ENCODE measurements at regions not wholly inside any gene's neighbourhood (a gene's known extent, or its start where the extent isn't known, plus 50 kb on each side); places are given as distances from the start of the nearest gene placed in this dataset.

DNA sequence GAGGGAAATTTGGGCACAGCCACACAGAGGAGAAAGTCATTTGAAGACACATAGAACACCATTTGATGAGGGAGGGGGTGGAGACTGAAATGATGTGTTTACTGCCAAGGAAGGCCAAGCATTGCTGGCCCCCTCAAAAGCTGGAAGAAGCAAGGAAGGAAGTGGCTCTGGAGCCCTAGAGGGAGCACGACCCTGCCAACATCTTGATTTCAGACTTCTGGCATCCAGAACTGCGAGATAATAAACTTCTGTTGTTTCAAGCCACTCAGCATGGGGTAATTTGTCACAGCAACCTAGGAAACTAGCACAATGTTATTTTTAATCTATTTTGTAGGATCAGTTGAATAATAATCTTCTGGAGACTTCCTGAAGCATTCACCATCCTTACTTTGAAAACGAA, 314.8 kb upstream of the GOT2 start:
- Mint-ChIP-seq H3K36me3 (ENCODE audit: unreplicated experiment) (no peaks in the 10 kb centered on the region), H3K27me3 (ENCODE audit: unreplicated experiment) (no peaks in the 10 kb centered on the region), H3K9me3 (ENCODE audit: unreplicated experiment) (no peaks in the 10 kb centered on the region), H3K4me1 (ENCODE audit: unreplicated experiment) (peaks cover 13% of the 10 kb centered on the region), H3K27ac (ENCODE audit: unreplicated experiment) (no peak overlapping the region), H3K4me3 (ENCODE audit: unreplicated experiment) (no peak overlapping the region)
- no peak for DNase-seq (ENCODE audit: extremely low spot score, unreplicated experiment)
- TF ChIP-seq, protein P1, sequence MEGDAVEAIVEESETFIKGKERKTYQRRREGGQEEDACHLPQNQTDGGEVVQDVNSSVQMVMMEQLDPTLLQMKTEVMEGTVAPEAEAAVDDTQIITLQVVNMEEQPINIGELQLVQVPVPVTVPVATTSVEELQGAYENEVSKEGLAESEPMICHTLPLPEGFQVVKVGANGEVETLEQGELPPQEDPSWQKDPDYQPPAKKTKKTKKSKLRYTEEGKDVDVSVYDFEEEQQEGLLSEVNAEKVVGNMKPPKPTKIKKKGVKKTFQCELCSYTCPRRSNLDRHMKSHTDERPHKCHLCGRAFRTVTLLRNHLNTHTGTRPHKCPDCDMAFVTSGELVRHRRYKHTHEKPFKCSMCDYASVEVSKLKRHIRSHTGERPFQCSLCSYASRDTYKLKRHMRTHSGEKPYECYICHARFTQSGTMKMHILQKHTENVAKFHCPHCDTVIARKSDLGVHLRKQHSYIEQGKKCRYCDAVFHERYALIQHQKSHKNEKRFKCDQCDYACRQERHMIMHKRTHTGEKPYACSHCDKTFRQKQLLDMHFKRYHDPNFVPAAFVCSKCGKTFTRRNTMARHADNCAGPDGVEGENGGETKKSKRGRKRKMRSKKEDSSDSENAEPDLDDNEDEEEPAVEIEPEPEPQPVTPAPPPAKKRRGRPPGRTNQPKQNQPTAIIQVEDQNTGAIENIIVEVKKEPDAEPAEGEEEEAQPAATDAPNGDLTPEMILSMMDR (IDR thresholded peaks at IDR 0.05), result no peak

DNA sequence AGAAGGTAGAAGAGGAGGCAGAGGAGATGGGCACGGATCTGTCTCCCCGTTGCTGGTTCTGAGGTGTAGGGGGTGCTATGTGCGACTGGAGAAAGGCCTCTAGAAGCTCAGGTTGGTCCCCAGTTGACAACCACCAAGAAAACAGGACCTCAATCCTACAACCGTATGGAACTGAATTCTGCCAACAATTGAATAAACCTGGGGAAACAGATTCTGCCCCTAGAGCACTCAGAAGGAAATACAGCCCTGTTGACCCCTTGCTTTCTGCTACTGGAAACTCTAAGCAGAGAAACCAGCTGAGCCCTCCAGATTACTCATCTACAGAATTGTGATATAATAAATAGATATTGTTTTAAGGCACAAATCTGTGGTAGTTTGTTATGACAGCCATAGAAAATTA, 313.0 kb upstream of the GOT2 start:
- peaks cover 13% of the 10 kb centered on the region for H3K4me1 Mint-ChIP-seq (ENCODE audit: unreplicated experiment)
- DNase-seq (ENCODE audit: extremely low spot score, unreplicated experiment), result no peak
- H3K9me3 Mint-ChIP-seq (ENCODE audit: unreplicated experiment), result no peaks in the 10 kb centered on the region
- TF ChIP-seq, protein P1 (IDR thresholded peaks at IDR 0.05), result peak; percentile 14
- H3K4me3 Mint-ChIP-seq (ENCODE audit: unreplicated experiment), result no peak overlapping the region
- no peaks in the 10 kb centered on the region for H3K27me3 Mint-ChIP-seq (ENCODE audit: unreplicated experiment)
- H3K36me3 Mint-ChIP-seq (ENCODE audit: unreplicated experiment), result no peaks in the 10 kb centered on the region
- H3K27ac Mint-ChIP-seq (ENCODE audit: unreplicated experiment), result no peak overlapping the region

DNA sequence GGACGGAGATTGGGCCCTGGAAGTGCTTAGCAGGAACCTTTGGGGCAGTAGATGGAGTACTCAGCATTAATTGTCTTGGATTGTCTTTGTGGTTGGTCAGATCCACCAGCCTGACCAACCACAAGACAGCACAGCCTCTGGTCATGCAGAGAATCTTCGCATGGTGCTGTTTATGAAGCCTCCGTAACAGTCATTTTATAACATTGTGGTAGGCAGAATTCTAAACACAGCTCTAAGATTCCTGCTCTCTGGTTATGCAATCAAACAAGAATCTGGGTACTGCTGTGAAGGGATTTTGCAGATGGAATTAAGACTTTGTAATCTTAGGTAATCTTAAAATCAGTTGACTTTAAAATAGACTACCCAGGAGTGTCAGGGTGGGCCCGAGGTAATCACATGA, 312.2 kb upstream of the GOT2 start:
- Mint-ChIP-seq H3K9me3 (ENCODE audit: unreplicated experiment) (no peaks in the 10 kb centered on the region), H3K4me1 (ENCODE audit: unreplicated experiment) (peaks cover 13% of the 10 kb centered on the region), H3K27me3 (ENCODE audit: unreplicated experiment) (no peaks in the 10 kb centered on the region), H3K4me3 (ENCODE audit: unreplicated experiment) (no peak overlapping the region), H3K27ac (ENCODE audit: unreplicated experiment) (no peak overlapping the region), H3K36me3 (ENCODE audit: unreplicated experiment) (no peaks in the 10 kb centered on the region)
- TF ChIP-seq, protein P1 (IDR thresholded peaks at IDR 0.05), result no peak
- DNase-seq (ENCODE audit: extremely low spot score, unreplicated experiment), result no peak

DNA sequence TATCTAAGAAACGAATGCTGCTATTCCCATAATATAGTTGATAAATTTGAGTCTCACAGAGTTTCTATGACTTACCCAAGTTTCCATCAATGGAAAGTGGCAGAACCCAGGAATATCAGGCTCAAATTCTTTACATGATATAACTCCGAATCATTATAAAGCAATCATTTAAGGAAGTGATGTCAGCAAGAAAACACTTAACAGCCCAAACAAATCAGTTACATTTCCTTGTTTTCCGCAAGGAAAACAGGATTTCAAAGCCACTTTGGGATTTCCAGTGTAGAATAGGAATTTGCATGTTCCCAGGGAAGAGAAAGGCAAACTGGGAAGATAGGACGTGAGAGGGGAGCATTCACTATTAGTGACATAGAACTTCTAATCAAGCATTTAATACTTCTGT, 311.4 kb upstream of the GOT2 start:
- H3K27ac Mint-ChIP-seq (ENCODE audit: unreplicated experiment), result no peak overlapping the region

DNA sequence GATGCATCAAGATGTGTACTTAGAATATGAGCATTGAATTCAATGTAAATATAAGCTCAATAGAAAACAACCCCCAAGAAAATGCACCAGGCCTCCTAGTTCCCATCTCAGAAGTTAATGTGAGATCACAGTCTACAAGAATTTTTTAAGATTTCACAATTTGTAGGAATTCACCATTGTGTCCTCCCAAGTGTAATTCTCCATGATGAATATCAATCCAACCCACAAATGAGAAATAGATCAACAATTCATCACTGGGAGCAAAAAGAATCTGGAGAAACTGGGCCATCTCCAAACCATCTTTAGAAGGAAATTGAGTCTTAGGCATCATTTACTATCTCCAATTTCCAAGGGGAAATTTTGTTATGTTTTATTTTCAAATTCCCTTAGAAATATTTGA, 310.5 kb upstream of the GOT2 start:
- Mint-ChIP-seq H3K9me3 (ENCODE audit: unreplicated experiment) (no peaks in the 10 kb centered on the region), H3K4me3 (ENCODE audit: unreplicated experiment) (no peak overlapping the region), H3K36me3 (ENCODE audit: unreplicated experiment) (no peaks in the 10 kb centered on the region), H3K27ac (ENCODE audit: unreplicated experiment) (no peak overlapping the region), H3K4me1 (ENCODE audit: unreplicated experiment) (peaks cover 13% of the 10 kb centered on the region), H3K27me3 (ENCODE audit: unreplicated experiment) (no peaks in the 10 kb centered on the region)
- TF ChIP-seq, protein P1 (IDR thresholded peaks at IDR 0.05), result no peak
- DNase-seq (ENCODE audit: extremely low spot score, unreplicated experiment), result no peak

More for the DNA sequence above, 311.4 kb upstream of the GOT2 start:
- no peaks in the 10 kb centered on the region for H3K9me3 Mint-ChIP-seq (ENCODE audit: unreplicated experiment)
- no peaks in the 10 kb centered on the region for H3K27me3 Mint-ChIP-seq (ENCODE audit: unreplicated experiment)
- H3K4me3 Mint-ChIP-seq (ENCODE audit: unreplicated experiment), result no peak overlapping the region
- H3K4me1 Mint-ChIP-seq (ENCODE audit: unreplicated experiment), result peaks cover 13% of the 10 kb centered on the region
- no peaks in the 10 kb centered on the region for H3K36me3 Mint-ChIP-seq (ENCODE audit: unreplicated experiment)
- DNase-seq (ENCODE audit: extremely low spot score, unreplicated experiment), result no peak
- TF ChIP-seq, protein P1 (IDR thresholded peaks at IDR 0.05), result no peak
